HCEC 1CT (cell line): ENCODE measurements at regions not wholly inside any gene's neighbourhood (a gene's known extent, or its start where the extent isn't known, plus 50 kb on each side); places are given as distances from the start of the nearest gene placed in this dataset.
"Not testable (repeated sequence)": the region's sequence is repeated elsewhere in the genome, so short reads cannot be mapped to it uniquely, and the experiment has no call there.

ENCODE experiments used
- DNase-seq: peaks from one replicate; pipeline ENCODE4 v3.0.0-alpha.2; 2017

DNA sequence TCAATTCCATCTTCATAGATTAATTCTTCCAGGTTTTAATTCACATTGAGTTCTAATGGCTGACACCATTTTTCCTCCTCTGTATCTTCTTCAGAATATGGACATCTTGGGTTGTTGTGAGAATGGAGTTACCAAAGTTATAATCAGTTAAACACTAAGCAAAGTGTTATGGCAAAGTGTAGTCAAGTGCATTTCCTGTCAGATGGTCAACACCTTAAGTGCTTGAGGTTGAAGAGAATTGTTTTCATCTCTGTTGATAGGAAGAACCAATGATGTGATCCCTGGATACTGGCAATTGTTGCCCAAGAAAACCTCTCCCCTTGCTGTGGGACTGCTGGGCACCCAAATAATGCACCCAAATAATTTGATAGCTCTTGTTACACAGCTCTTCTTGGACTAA lies 102.6 kb upstream of the SATB1 start:
- DNase-seq: no peak

DNA sequence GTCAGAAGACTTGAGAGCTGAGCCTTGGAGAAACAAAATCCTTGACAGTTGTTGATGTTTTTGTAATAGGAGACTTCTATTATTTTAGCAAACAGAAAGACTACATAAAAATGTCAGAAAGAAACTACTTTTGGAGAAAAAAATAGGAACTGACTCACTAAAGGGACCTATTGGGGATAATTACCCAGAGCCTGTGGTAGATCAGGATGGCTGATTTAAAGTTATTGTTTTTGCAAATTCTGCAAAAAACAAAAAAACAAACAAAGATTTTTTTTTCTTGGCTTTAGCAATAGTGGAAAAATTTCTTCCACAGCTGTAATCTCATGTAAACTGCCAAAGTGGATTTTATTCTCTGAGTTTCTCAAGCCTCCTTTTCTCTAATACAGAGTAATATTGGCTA lies 101.5 kb upstream of the SATB1 start:
- DNase-seq: no peak

DNA sequence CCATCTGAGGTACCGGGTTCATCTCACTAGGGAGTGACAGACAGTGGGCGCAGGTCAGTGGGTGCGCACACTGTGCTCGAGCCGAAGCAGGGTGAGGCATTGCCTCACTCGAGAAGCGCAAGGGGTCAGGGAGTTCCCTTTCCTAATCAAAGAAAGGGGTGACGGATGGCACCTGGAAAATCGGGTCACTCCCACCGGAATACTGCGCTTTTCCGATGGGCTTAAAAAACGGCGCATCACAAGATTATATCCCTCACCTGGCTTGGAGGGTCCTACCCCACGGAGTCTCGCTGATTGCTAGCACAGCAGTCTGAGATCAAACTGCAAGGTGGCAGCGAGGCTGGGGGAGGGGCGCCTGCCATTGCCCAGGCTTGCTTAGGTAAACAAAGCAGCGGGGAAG lies 91.0 kb upstream of the SATB1 start:
- DNase-seq: not testable (repeated sequence)

DNA sequence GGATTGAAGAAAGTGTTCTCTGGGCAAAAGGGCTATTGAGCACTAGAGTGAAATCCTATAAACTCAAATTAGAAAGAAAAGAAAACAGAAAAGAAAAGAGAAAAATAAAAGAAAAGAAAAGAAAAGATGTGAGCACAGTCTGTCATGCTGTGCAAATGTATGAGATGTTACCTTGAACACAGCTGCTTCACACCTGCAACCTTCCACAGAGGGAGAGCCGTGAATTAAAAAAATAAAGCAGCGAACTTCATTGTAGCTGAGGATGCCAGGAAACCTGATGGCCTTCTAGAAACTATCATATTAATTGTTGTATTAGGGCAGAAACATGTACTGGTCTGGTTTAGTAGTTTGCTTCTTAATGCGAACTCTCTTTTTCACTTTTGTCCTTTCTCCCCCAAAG lies 88.0 kb upstream of the SATB1 start:
- DNase-seq: no peak

DNA sequence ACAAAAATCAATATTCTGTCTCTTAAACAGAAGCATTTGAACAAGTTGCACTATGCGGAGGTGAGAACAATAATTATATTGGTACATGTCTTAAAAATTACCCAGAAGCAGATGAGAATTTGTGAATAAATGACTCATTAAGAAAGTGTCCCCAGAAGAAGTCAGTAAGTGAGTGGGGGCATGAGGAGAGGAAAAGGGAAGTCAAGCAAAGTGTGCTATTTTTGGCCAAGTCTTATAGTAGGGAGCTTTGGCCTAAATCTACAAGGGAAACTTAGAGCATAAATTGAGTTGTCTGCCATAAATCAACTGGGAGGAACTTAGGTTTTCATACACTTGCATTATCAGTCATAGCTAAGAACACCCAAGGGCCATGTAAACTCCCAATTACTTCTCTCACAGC lies 86.9 kb upstream of the SATB1 start:
- no peak for DNase-seq

DNA sequence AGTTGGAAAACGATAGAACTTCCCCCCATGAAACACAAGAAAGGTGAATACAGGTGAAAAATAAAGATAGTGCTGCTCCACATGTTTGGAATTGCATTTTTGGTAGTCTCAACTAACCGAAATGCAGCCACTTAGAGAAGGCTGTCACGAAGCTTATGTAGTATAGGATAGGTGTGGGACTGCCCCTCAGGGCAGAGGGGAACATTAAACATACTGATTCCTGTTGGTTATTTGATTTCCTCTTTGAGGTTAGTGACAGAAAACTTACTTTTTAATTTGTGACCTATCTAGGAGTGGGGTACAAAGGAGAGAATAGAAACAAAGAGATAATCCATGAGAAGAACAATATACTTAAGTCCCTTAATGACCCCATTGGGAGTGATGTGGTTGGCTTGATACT lies 85.8 kb upstream of the SATB1 start:
- no peak for DNase-seq

DNA sequence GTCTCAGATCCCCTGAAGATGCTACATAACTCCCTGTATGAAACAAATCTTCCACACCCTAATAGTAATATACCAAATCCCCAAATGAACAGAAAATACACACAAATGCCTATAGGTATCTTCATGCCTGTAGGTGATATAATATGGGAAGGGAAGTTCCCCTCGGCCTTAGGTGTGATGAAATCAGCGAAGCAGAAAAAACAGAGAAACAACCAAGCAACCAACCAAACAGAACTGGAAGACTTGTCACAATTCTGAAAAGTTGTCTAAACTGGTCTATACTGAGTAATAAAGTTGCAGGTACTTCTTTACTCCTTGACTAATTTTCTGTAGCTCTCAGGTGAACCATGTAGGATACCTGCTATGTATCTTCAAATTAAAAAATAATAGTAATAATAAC lies 82.2 kb upstream of the SATB1 start:
- no peak for DNase-seq

DNA sequence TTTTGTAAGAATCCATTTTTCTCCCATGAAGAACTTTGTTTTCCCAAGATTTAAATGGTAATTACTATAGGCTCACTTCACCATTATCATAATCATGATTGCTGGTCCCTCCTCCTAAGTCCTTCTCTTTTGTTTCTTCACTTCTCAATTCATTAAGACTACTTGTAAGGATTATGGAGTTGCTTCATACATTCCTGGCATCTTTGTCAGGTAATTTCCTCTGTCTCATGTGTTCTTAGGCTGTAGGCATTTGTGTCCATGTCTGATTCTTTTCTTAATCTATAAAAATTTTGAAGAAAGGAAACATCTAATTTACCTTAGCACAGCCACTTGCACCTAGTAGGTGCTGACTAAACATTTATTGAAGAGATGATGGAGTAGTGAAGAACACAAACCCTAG lies 79.9 kb upstream of the SATB1 start:
- no peak for DNase-seq

DNA sequence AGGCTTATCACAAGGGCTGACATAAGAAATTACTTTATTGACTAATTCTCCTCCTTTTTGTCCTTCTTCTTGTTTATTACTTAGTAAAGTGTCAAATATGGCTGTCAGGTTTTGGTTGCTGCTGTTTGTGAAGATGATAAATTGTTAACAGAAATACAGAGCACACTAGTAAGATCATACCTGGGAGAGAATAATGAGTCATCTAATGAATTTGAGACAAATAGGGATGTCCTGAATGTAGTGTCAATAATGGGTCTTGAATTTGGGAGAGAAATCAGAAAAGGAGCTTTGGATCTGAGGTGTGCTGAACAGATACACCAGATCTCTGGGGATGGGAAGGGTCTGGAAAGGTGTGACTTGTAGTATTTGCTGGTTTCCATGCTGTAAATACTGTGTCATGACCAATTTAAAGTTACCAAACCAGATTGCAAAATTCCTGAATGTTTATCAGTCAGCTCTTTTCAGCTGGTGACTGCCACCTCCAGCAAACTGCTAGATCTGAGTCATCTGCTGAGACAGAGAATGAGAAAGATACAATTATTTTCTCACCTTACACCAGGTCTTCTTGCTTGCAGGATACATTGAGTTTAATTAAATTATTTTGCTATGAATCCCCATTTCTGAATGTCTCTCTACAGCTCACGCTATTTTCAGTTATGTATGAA lies 76.7 kb upstream of the SATB1 start:
- DNase-seq: no peak

DNA sequence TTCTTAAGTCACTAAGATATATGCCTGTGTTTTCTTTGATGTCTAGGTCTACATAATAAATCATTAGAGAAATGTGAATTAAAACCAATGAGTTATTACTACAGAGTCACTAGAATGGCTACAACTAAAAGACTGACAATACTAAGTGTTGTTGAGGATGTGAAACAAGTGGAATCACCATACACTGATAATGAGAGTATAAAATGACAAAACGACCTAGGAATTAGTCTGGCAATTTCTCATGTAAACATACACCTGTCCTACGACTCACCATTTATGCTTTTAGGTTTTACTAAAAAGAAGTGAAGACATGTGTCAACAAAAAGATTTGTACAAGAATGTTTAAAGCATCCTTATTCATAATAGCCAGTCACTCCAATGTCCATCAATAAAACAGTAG lies 75.2 kb upstream of the SATB1 start:
- DNase-seq: no peak

DNA sequence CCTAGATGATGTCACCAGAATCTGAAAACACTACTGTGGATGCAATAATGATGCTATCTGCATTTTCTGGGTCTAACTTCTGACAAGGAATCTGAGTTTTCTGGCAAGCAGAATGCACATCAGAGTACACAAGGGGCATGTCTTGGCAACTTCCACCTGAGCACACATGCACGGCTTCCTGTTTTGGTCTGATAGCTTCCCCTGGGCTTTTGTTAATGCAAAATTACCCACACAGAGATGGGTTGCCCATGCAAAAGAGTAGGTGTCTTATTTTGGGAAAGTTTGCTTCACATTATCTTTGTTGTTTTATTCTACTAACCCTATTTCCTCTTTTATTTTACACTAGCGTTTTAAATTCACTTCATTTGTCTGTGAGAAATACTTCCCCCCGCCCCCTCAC lies 74.2 kb upstream of the SATB1 start:
- DNase-seq: no peak

DNA sequence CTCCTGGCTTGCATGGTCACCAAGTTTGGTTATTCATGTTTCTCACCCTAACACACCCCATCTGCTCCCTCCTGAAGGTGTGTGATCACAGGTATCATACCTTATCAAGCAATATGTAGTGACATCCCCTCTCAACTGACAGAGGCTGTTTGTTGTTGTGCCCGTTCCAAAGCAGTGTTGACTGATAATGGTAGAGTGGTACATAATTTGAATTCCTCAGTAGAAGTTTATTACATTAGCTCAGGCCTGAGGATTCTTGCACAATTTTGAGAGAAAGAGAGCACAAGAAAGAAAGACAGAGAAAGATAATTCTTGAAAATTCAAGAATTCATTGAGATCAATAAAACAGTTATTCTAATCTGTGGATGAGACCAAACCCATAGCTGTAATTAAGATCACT lies 69.1 kb upstream of the SATB1 start:
- DNase-seq: no peak

DNA sequence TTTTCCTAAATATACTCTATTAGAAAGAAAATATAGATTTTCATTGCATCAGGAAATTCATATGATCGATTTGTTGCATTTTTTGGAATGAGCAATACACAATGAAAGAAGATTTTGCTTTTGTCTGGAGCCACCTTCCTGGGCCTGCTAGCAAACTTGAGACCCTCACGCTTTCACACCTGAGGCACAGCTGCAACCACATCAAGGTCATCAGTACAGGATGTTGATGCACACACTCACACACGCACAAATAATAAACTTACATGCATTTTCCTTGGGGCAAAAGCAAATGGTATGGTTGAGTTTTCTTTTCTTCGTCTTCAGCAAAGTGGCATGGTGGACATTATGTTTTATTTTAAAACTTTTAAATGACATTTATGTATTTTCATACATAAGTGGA lies 64.8 kb upstream of the SATB1 start:
- no peak for DNase-seq

DNA sequence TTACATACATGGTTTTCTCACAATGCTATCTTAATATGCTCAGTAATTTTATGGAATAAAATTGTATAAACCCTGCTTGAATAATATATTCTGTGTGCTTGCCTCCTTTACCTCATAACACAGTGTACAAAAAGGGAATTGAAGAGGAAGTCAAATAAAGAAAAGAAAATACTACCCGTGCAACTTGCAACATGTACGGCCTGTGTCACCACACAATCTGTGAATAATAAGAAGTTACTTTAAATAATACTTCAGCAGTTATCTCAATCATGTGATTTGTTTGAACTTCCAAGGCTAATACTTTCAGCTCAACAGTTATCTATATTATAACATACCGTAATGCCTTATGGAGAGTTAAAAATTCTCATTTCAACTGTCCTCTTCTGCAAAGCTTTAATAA lies 58.1 kb upstream of the SATB1 start:
- DNase-seq: no peak

DNA sequence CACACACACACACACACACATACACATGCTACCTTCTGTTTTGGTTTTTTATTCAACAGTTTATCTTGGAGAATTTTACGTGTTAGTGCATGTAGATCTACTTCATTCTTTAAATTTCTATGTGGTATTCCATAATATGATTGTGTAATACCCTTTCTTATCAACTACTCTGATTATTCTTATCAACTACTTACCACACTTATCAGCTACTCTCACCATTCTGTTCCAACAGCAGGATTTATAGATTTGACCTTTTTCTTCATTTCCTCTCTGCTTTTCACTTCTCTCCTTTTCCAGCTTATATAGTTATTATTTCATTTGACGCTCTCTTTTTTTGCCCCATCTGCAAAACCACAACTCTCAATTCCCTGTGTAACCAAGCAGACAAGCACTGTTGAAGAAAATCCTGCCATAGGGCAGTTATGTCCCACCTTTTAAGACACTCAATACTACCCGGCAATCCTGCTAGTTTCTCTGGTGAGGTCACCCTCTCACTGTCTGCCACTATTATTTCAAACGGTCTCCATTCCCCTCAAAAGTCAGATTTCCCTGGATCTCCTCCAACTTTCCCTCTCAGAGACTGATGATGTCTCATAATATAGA lies 56.9 kb upstream of the SATB1 start:
- DNase-seq: no peak

DNA sequence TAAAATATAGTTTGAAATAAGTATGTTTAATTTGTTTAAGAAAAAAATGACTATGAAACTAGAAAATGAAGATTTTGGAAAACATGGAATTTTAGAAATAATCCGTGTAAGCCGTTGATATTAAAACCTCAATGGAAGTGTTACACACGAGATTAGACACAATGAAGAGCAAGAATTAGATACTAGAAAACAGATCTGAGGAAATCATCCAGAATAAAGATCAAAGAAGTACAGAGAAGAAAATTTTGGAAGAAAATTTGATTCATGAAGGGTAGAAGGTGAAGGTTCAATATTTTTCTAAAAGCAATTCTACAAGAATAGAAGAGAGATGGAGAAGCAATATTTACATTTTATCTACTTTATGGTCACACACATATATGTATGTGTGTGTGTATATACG lies 52.5 kb upstream of the SATB1 start:
- DNase-seq: no peak
